NT2/D1 (cell line): ENCODE measurements at regions not wholly inside any gene's neighbourhood (a gene's known extent, or its start where the extent isn't known, plus 50 kb on each side); places are given as distances from the start of the nearest gene placed in this dataset.

Experiments used
- SUZ12 ChIP-seq: IDR thresholded peaks from 2 replicates; pipeline ENCODE4 v1.6.1; 2011; ENCODE audit not compliant: insufficient read length, insufficient read depth; ENCODE audit errors: extremely low read depth
- YY1 ChIP-seq: IDR thresholded peaks from 2 replicates; pipeline ENCODE4 v1.6.1; 2011; ENCODE audit not compliant: insufficient read length, insufficient read depth

GRCh38 chr11:96741068-96741467 lies 351.3 kb downstream of the JRKL start:
- TF ChIP-seq YY1 (no peak), SUZ12 (no peak)
